ENCODE measurements at regions not wholly inside any gene's neighbourhood (a gene's known extent, or its start where the extent isn't known, plus 50 kb on each side); places are given as distances from the start of the nearest gene placed in this dataset.
"Not testable (repeated sequence)": the region's sequence is repeated elsewhere in the genome, so short reads cannot be mapped to it uniquely, and the experiment has no call there.

DNA sequence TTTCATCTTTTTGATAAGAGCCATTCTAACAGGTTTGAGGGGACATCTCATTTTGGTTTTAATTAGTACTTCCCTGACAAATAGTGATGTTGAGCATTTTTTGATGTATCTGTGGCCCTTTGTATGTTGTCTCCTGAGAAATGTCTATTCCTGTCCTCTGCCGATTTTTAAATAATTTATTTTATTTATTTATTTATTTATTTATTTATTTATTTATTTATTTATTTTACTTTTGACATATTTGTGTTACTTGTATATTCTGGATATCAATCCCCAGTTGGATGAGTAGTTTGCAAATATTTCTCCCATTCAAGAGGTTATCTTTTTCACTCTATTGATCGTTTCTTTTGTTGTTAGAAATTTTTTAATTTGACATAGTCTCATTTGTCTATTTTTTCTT, 133.9 kb downstream of the OR4F15 start:
- H3K36me3 ChIP-seq (ENCODE audit: insufficient read depth, low read length, poor library complexity, severe bottlenecking); H3K27me3 ChIP-seq (replicated peaks; ENCODE audit: insufficient read depth, low read depth, low read length, poor library complexity); BruUV-seq (replicated peaks); H3K9me3 ChIP-seq (ENCODE audit: low read depth, low read length, poor library complexity, severe bottlenecking); POLR2A ChIA-PET (ENCODE audit: low non-redundant PET); intact Hi-C loops (cut with micrococcal nuclease; ENCODE audit: unreplicated experiment); H3K27ac ChIP-seq (ENCODE audit: low read depth, low read length, poor library complexity, severe bottlenecking); CTCF ChIA-PET; H3K4me1 ChIP-seq (ENCODE audit: insufficient read depth, low read length, poor library complexity, severe bottlenecking); DNase-seq (ENCODE audit: low spot score); H3K4me3 ChIP-seq (ENCODE audit: low read depth, low read length, poor library complexity, severe bottlenecking): not testable (repeated sequence)

DNA sequence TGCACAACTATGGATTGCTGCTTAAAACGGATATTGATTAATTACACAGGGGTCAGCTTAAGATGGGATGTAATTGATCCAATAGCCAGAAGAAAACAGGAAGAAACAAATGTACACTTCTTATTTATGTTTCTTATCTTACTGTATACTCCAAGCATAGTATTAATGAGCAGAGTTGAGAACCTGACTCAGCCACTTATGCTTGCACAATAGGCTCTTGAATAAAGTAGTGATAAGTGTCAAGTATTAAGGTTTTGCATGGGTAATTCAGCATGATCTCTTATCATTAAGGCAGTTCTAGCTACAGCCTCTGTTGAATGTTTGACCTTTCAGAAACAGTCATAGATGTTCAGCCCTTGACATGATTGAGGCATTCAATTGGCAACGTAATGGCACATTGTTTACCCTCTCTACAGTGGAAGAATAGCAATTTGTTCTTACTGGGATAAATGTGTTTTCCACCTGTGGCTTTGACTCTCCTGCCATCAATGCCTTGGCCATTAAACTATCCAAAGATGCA, 136.5 kb downstream of the OR4F15 start:
- BruUV-seq (replicated peaks); H3K27ac ChIP-seq (ENCODE audit: low read depth, low read length, poor library complexity, severe bottlenecking); POLR2A ChIA-PET (ENCODE audit: low non-redundant PET); H3K9me3 ChIP-seq (ENCODE audit: low read depth, low read length, poor library complexity, severe bottlenecking); CTCF ChIA-PET; H3K27me3 ChIP-seq (replicated peaks; ENCODE audit: insufficient read depth, low read depth, low read length, poor library complexity); H3K36me3 ChIP-seq (ENCODE audit: insufficient read depth, low read length, poor library complexity, severe bottlenecking); DNase-seq (ENCODE audit: low spot score); H3K4me1 ChIP-seq (ENCODE audit: insufficient read depth, low read length, poor library complexity, severe bottlenecking); intact Hi-C loops (cut with micrococcal nuclease; ENCODE audit: unreplicated experiment); H3K4me3 ChIP-seq (ENCODE audit: low read depth, low read length, poor library complexity, severe bottlenecking): not testable (repeated sequence)

- POLR2A ChIA-PET (ENCODE audit: low non-redundant PET); H3K9me3 ChIP-seq (ENCODE audit: low read depth, low read length, poor library complexity, severe bottlenecking); H3K27me3 ChIP-seq (replicated peaks; ENCODE audit: insufficient read depth, low read depth, low read length, poor library complexity); CTCF ChIA-PET; intact Hi-C loops (cut with micrococcal nuclease; ENCODE audit: unreplicated experiment); H3K27ac ChIP-seq (ENCODE audit: low read depth, low read length, poor library complexity, severe bottlenecking); BruUV-seq (replicated peaks); H3K4me1 ChIP-seq (ENCODE audit: insufficient read depth, low read length, poor library complexity, severe bottlenecking); H3K4me3 ChIP-seq (ENCODE audit: low read depth, low read length, poor library complexity, severe bottlenecking); H3K36me3 ChIP-seq (ENCODE audit: insufficient read depth, low read length, poor library complexity, severe bottlenecking); DNase-seq (ENCODE audit: low spot score): not testable (repeated sequence)
Observed at GRCh38 chr15:101949380-101950065, 137.5 kb downstream of the OR4F15 start.

DNA sequence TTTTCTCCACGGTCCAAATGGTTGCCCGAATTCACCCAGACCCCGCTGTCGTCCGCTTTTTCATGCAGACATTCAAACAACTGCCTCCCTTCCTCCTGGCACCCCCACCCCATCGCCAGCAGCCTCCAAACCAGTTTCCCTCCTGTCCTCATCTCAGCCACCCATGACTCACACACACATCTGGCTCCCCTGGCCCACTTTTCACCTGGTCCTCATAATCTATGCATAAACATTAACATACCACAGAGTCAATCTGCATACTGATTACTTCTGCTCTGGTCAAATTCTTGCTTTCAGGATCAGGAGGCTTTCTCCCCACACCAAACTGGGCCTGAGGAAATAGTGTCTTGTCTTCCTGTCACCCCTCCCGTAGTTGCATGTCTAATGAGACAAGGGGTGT, 142.0 kb downstream of the OR4F15 start:
- H3K4me1 ChIP-seq (ENCODE audit: insufficient read depth, low read length, poor library complexity, severe bottlenecking); H3K9me3 ChIP-seq (ENCODE audit: low read depth, low read length, poor library complexity, severe bottlenecking); BruUV-seq (replicated peaks): not testable (repeated sequence)

GRCh38 chr15:101955840-101956239, 143.8 kb downstream of the OR4F15 start:
- intact Hi-C loops (cut with micrococcal nuclease; ENCODE audit: unreplicated experiment); H3K4me1 ChIP-seq (ENCODE audit: insufficient read depth, low read length, poor library complexity, severe bottlenecking); H3K4me3 ChIP-seq (ENCODE audit: low read depth, low read length, poor library complexity, severe bottlenecking); H3K9me3 ChIP-seq (ENCODE audit: low read depth, low read length, poor library complexity, severe bottlenecking); H3K36me3 ChIP-seq (ENCODE audit: insufficient read depth, low read length, poor library complexity, severe bottlenecking); CTCF ChIA-PET; DNase-seq (ENCODE audit: low spot score); H3K27me3 ChIP-seq (replicated peaks; ENCODE audit: insufficient read depth, low read depth, low read length, poor library complexity); BruUV-seq (replicated peaks); POLR2A ChIA-PET (ENCODE audit: low non-redundant PET); H3K27ac ChIP-seq (ENCODE audit: low read depth, low read length, poor library complexity, severe bottlenecking): not testable (repeated sequence)

More for the DNA sequence above, 142.0 kb downstream of the OR4F15 start:
- H3K4me3 ChIP-seq (ENCODE audit: low read depth, low read length, poor library complexity, severe bottlenecking); H3K27me3 ChIP-seq (replicated peaks; ENCODE audit: insufficient read depth, low read depth, low read length, poor library complexity); DNase-seq (ENCODE audit: low spot score); H3K27ac ChIP-seq (ENCODE audit: low read depth, low read length, poor library complexity, severe bottlenecking); POLR2A ChIA-PET (ENCODE audit: low non-redundant PET); intact Hi-C loops (cut with micrococcal nuclease; ENCODE audit: unreplicated experiment); CTCF ChIA-PET; H3K36me3 ChIP-seq (ENCODE audit: insufficient read depth, low read length, poor library complexity, severe bottlenecking): not testable (repeated sequence)

DNA sequence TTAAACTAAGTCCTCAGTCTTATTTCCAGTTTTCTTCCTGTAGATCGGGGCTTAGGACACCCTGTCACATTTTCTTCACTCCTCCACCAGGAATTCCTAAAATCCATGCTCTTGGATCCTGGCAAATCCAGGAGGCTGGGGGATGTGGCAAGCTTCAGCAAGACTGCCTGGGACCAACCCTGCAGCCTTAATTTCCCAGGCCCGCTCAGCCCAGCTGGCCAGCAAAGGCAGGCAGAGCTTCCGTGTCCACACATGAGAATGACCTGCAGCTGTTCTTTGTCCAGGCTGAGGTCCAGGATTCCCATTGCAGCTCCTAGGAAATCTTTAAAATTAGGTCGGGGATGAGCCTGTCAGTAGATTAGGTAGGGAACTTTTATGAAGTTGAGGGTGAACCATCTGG, 146.7 kb downstream of the OR4F15 start:
- peak; percentile 0 for DNase-seq (ENCODE audit: low spot score)
- CTCF ChIA-PET: not testable (repeated sequence)

DNA sequence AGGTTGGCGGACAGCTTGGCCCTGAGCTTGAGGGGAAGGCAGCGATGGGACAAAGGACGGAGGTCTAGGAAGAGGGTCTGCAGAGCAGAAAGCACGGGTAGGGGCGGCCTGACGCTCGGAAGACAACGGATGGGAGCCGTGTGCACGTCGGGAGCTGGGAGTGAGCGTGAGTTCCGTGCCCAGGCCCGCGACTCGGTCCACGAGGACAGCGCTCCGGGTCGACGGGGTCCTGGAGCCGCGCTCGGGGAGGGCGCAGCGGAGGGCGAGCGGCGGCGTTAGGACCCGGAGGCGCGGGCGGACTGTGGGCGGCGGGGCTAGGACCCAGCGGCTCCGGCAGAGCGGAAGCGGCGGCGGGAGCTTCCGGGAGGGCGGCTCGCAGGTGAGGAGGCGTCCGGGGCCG, 149.3 kb downstream of the OR4F15 start:
- H3K27me3 ChIP-seq (replicated peaks; ENCODE audit: insufficient read depth, low read depth, low read length, poor library complexity); H3K36me3 ChIP-seq (ENCODE audit: insufficient read depth, low read length, poor library complexity, severe bottlenecking); CTCF ChIA-PET; POLR2A ChIA-PET (ENCODE audit: low non-redundant PET); DNase-seq (ENCODE audit: low spot score); H3K4me1 ChIP-seq (ENCODE audit: insufficient read depth, low read length, poor library complexity, severe bottlenecking); intact Hi-C loops (cut with micrococcal nuclease; ENCODE audit: unreplicated experiment); BruUV-seq (replicated peaks); H3K9me3 ChIP-seq (ENCODE audit: low read depth, low read length, poor library complexity, severe bottlenecking); H3K27ac ChIP-seq (ENCODE audit: low read depth, low read length, poor library complexity, severe bottlenecking); H3K4me3 ChIP-seq (ENCODE audit: low read depth, low read length, poor library complexity, severe bottlenecking): not testable (repeated sequence)

More for the DNA sequence above, 146.7 kb downstream of the OR4F15 start:
- H3K4me1 ChIP-seq (ENCODE audit: insufficient read depth, low read length, poor library complexity, severe bottlenecking); BruUV-seq (replicated peaks); H3K4me3 ChIP-seq (ENCODE audit: low read depth, low read length, poor library complexity, severe bottlenecking); POLR2A ChIA-PET (ENCODE audit: low non-redundant PET); H3K36me3 ChIP-seq (ENCODE audit: insufficient read depth, low read length, poor library complexity, severe bottlenecking); H3K27me3 ChIP-seq (replicated peaks; ENCODE audit: insufficient read depth, low read depth, low read length, poor library complexity); H3K9me3 ChIP-seq (ENCODE audit: low read depth, low read length, poor library complexity, severe bottlenecking); H3K27ac ChIP-seq (ENCODE audit: low read depth, low read length, poor library complexity, severe bottlenecking); intact Hi-C loops (cut with micrococcal nuclease; ENCODE audit: unreplicated experiment): not testable (repeated sequence)

- H3K4me3 ChIP-seq (ENCODE audit: low read depth, low read length, poor library complexity, severe bottlenecking): peak overlapping the region; percentile 23
- POLR2A ChIA-PET (ENCODE audit: low non-redundant PET): not testable (repeated sequence)
Observed at GRCh38 chr15:101961765-101962164, 149.8 kb downstream of the OR4F15 start.

More at GRCh38 chr15:101961765-101962164, 149.8 kb downstream of the OR4F15 start:
- BruUV-seq (replicated peaks); intact Hi-C loops (cut with micrococcal nuclease; ENCODE audit: unreplicated experiment); H3K36me3 ChIP-seq (ENCODE audit: insufficient read depth, low read length, poor library complexity, severe bottlenecking); H3K27me3 ChIP-seq (replicated peaks; ENCODE audit: insufficient read depth, low read depth, low read length, poor library complexity); DNase-seq (ENCODE audit: low spot score); H3K9me3 ChIP-seq (ENCODE audit: low read depth, low read length, poor library complexity, severe bottlenecking); H3K4me1 ChIP-seq (ENCODE audit: insufficient read depth, low read length, poor library complexity, severe bottlenecking); H3K27ac ChIP-seq (ENCODE audit: low read depth, low read length, poor library complexity, severe bottlenecking); CTCF ChIA-PET: not testable (repeated sequence)

Measured in A673 (cell line).